Stromal cell of bone marrow (primary cell): ENCODE measurements at regions not wholly inside any gene's neighbourhood (a gene's known extent, or its start where the extent isn't known, plus 50 kb on each side); places are given as distances from the start of the nearest gene placed in this dataset.
"Not testable (repeated sequence)": the region's sequence is repeated elsewhere in the genome, so short reads cannot be mapped to it uniquely, and the experiment has no call there.

Experiments used
- DNase-seq: peaks from one replicate; pipeline ENCODE4 v3.0.0-alpha.2; 2012; ENCODE audit warnings: low read depth

DNA sequence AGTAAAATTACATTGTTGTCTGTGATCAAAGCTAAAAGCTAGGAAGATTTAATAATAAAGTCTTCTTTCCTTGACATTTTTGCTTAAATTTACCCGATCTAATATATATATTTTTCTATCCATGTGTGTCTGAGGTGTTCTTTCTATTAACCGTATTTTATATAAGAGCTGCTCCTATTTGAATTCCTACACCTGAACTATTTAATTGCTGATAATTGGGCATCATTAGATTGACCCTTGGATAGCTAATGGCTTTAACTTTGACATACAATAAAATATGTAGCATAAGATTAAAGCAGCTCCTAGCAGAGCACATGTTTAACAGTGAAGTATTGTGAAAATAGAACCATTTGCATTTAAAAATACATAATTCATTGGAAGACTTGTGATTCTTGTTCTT lies 792.7 kb downstream of the MAT2B start:
- DNase-seq: no peak

DNA sequence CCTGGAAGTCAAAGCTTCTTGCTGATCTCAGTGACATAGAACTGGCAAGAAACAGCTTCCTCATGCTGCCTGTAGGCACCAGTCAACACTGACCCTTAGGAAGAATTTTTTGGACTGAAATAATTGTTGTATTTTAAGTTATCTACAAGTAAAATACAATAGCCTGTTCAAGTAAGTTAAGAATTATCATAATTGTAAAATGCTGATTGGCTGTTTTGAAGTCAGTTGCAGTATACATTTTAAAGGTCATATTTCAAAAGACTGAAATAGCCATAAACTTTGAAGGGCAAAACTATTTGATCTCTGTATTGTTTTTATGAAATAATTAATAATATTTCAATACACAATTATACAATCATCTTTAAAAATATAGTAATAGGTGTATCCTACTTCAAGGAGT lies 794.9 kb downstream of the MAT2B start:
- no peak for DNase-seq

DNA sequence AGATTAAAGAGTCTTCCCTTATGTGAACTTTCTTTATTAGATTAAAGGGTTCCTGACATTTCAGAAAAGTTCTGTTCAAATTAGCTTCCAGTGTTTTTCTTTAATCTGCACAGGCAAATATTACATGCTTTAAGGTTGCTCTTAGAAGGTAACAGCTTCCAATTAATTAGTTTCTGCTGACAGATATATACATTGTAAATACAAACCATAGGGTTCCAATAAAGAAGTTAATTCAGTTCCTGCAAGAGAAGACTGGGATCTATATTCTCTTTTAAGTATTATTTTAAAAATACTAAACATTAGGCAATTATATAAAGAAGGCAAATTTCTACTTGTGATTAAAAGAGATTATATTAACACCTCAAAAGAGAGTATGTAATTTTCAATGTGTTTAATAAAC lies 795.7 kb downstream of the MAT2B start:
- no peak for DNase-seq

DNA sequence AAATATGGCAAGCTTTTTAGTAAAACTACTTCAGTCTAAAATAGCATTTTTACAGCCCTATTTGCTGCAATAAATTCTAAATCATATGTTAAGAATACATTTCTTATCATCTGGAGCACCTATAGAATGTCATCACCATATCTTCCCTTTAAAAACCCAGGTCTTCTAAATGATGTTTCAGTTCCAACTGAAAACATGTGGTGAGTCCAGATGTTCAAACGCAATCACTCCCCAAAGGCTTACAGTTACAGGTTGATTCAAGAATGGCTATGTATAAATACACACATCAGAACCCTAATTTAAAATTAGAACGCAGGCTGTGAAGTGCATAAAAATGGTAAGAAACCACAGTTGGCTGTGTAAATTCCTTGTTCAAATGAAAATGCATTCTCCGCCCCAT lies 796.3 kb downstream of the MAT2B start:
- no peak for DNase-seq

DNA sequence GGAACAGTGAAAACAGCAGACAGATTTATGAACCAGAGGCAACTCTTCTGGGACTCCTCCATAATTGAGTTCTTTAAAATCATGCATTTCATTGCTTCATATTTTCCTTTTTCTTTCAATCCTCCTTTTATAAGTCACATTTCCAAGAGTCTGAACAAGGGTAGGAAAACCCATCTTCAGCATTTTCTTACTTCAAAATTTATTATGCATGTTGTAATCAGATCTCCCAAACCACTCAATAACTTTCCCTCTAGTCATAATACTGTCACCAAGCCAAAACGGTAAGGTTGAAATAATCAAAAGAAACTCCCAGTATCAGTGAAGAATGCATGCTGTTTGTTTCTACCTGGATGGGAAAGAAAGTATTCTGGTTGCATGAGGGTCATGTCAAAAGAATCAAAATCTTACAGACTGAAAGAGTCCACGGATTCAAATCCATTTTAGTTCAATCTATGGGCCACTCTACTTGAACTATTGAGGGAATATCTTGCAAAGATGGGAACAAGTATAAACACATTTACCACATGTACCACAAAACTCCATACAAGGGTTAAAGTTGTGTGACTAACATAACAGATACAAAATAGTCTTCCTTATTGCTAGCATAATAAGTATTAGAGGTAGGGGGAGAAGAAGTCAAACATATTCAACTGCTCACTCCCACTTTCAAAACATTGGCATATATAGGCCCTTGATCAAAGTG lies 797.3 kb downstream of the MAT2B start:
- peak; percentile 47 for DNase-seq

DNA sequence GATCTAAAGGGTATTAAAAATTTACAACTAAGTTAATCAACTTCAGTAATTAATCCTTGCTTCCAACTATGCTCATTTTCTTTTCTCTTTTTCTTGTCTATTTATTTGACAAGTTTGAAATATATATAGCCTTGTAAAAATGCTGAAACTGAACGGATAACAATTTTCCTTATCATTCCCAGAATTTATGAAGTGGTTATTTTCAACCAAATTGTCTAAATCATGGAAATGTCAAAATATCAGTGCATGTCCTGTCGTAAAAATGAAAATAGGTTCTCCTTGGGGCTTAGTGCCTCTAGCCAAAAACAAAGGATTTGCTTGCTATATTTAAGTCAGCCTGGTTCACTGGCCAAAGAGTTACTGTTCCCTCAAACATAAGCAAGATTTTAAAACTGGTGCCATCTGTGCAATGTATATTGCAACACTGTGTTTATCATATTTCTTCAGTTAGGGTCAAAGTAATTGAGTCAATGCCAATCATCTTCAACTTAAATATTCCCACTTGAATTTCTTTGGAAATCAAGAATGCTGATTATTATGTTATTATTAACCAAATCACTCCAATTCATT lies 798.3 kb downstream of the MAT2B start:
- DNase-seq: no peak

DNA sequence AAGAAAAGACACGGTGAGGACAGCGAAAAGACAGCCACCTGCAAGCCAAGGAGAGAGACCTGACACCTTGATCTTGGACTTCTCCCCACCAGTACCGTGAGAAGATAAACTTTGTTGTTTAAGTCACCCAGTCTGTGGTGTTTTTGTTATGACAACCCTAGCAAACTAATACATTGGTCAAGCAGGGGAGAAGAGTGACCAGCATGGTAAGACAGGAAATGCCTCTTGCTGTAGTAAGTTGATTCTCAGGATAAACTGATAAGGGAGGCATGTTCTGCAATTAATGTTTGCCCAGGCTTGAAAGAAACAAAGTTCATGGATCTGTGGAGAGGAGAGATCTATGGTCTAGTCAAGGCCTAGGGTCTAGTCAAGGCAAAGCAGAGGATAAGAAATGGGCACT lies 801.2 kb downstream of the MAT2B start:
- DNase-seq: no peak

DNA sequence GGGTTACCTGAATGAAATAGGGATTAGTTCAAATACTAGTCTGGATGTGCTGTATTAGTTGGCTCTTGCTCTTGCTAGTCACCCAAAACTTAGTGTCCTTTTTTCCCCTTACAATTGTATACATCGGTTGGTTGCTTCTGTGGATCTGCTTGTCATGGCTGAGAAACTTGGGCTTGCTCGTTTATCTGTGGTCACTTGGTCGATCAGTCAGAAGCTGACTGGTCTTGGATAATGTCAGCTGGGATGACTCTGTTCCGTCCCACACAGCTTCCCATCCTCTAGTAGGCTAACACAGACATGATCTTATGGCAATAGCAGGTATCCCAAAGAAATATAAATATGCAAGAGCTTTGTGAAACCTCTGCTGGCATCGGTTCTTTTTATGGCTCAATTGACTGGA lies 807.4 kb downstream of the MAT2B start:
- DNase-seq: no peak

DNA sequence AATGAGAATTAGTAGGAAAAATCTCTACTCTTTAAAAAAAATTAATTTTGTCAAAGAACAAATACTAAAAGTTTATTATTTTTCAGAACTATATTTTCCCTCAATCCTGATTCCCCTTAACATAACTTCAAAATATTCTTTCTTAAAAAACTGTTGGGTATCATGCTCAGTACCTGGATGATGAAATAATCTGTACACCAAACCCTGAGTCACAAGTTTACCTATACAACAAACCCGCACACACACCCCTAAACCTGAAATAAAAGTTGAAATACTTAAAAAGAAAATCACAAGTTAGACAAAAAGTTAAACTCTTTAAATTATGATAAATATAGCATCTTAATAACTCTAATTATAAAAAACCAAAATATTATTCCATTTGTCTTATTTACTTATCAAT lies 812.3 kb downstream of the MAT2B start:
- no peak for DNase-seq

DNA sequence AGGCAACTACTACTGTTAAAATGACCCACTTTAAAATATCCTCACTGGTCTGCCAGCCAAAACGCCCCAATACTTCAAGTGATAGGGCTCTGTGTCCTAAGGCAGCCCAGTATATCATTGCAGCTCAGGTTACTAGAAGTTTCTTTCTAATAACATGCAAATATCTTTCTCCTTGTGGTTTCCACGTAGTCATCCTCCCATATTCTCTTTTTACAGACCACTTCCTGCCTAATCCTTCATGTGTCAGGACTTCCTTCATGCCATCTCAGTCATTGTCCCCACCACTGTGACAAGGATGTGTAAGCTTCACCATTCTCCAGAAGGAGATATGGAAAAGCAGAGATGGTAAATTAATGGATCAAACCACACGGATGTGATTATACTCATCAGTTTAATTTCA lies 813.7 kb downstream of the MAT2B start:
- DNase-seq: no peak

DNA sequence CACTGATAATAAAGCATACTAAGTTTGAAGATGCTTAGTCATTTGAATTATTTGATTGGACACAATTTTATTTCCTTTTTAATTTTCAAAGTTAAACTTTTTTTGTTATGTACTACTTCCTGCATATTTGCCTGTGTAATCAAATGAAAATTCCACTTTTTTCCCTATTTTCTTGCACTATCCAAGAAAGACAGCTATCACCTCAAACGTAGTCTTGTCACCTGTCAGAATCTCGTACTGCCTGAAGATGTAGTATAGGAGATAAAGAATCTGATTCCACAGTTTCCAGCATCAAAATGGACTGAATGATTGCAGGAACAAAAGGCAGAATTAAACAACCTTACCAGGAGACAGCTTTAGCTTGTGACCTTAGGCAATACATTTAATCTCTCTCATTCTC lies 818.8 kb downstream of the MAT2B start:
- no peak for DNase-seq

DNA sequence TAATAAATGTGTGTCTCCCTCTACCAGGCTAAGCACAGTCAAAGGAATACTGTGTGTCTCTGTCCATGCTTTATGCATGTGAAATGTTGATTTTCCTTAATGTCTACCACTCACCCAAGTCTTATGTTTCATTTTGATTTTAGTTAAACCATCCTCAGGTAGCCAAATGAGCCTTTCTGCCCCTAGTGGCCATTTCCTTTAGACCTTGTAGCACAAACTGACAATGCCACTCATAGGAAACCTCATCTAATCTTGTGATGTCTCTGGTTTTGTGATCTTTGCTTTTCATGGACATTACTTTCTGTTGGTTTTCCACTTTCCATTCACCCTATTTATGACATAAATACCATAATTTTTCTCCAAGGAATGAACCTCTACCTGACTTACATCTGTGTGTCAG lies 820.8 kb downstream of the MAT2B start:
- DNase-seq: no peak

DNA sequence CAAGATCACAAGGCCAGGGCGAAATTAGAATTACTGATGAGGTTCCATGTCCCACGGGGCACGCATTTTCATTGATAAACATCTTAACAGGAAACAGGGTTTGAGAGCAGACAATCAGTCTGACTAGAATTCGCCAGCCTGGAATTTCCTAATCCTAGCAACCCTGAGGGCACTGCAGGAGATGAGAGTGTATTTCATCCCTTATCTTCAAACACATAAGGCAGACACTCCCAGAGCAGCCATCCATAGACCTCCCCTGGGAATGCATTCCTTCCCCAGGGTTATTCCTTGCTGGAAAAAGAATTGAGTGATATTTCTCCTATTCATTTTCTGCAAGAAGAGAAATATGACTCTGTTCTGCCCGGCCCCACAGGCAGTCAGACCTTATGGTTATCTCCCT lies 821.7 kb downstream of the MAT2B start:
- DNase-seq: not testable (repeated sequence)

DNA sequence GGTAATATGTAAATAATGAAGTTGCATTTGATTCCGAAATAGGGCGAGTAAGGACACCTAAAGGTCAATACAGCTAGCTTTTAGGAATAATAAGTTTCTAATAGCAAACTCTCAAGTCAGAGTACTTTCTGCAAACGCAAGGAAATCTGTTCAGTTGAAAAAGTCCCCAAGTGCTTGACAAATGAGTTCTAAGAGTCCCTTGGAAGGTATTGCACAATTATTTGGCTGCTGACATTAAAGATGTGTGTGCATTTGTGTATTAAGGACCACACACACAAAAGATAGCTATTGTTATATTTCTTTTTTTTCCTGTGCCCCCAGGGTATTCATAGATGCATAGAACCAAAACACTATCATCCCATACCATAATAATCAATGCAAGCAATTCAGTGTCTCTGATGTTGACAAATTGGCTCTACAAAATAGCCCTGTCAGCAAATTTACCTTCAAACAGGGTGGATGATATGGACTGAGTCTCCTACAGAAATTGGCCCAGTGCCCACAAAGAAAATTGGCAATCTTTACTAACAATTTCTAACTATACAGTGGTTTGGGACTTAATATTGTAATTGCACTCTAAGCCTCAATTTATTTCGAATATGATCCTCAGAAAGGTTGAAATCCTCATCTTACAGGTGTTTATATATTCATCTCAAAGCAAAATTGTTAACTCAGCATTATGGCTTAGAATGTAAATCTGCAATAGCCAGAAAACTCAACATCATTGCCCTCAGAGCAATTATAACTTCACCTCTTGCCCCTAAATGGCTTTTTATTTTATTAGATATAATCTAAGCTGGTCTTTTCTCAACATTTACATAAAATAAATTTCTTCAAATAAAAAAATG lies 827.2 kb downstream of the MAT2B start:
- DNase-seq: no peak

DNA sequence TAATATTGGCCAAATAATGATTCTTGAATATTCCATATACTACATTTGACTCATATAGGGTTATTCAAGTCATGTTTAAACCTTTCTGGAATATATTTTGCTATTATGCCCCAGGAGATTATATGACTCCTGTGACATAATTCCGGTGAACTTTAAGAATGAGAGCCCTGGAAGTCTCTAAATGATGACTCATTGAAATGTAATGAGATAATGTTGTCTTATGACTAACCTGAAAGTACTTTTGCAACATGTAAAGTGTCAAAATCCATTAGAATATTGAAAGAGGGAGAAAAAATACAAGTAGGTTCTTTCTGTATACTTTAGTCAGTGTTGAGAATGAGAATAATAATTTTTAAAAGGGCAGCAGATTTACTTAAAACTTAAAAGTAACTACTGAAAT lies 830.4 kb downstream of the MAT2B start:
- DNase-seq: peak; percentile 31

DNA sequence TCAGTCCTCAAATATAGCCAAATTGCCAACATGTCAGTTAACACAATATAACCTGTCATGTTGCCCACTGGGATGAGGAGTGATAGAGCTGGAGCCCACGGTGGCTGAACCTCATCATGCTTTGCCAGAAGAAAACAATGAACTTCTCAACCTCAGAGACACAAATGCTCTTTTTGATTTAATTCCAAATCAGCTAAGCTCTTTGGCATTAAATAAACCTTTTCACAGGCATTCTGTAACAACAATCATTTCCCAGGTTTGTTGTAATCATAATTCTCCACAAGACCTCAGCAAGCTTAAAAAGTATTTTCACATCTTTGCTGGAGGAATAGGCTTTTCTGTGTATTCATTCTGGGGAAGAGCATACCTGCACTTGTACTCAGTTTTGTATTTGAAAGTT lies 830.9 kb downstream of the MAT2B start:
- DNase-seq: no peak

DNA sequence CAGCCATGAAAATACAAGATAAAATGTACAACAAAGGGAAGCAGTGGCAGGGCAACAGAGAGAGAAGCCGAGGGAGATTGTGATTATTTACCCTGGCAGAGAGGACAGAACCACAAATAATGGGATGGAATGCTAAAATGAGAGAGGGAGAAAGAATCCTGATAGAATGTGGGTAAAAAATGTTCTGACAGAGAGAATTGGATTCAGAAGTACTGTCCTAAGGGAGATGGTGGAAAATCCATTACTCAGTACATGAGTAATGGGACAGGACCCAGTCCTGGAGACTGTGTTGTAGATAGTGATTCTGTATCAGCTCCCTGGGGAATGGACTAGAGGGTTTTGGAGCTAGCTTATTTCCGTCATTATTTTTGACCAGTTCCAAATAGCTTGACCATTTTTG lies 831.5 kb downstream of the MAT2B start:
- peak; percentile 95 for DNase-seq

DNA sequence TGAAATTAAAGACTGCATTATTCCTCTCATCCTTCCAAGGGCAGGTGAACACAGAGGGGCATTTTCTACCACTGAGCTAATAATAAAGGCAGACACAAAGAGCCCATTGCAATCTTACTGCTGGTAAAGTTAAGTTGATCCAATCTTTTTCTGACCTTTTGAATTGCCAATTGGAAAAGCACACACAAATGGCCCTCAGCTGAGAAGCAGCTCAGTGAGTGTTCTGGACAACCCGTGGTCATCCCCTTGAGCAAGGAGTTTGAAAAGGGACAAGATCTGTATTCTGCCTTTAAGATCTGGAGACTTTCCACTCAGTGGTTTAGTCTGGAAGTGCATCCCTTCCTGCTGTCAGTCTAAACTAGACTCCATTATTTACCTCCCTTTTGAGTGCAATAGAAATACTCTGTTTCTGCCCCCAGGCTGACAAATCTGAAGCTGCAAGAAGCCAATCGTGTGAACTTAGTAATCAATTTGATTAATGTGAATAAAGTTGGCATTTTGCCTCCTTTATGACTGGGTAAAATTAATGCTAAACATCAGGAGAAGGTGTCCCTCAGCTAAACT lies 835.7 kb downstream of the MAT2B start:
- no peak for DNase-seq

DNA sequence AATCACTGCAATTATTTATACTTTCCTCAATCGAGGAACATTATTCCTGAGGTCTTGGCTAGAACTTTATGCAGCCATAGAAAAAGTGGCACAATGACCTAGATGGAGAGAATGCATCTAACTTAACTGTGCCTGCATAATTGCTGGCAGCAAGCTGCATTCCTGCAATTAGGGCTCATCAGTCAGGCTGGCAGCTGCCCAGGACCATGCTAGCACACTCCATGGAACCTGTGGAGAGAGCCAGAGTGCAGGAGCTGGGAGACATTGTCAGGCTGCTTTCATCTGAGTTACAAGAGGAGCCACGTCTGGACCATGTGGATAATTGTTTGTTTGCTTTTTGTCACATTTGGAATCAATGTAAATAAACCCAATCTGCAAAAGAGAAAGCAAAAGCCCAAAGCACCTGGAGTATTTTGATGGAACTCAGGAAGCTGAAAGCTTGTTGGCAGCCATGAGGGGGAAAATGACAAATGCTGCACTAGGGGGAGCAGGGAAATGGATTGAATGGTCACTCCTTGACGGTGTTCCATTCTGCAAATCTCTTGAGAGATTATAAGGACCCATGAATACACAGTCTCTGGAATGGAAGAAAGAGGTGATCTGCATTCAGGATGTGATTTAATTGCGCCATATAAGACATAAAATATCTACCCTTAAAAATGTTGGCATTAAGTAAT lies 839.9 kb downstream of the MAT2B start:
- peak; percentile 50 for DNase-seq

DNA sequence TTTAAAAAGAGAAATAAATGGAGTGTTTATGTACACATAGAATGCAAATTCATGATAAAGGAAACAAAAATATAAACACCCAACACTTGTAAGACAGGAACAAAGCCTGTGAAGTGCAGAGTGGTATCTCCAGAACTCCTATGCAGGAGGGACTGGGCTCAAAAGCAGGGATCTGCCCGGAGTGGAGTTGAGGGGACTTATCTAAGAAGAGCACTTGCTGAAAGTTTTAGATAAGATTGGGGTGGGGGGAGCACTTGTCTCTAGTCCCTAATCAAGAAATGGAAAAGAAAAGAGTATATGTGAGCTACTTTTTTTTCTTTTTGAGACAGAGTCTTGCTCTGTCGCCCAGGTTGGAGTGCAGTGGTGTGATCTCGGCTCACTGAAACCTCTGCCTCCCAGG lies 840.4 kb downstream of the MAT2B start:
- DNase-seq: no peak

DNA sequence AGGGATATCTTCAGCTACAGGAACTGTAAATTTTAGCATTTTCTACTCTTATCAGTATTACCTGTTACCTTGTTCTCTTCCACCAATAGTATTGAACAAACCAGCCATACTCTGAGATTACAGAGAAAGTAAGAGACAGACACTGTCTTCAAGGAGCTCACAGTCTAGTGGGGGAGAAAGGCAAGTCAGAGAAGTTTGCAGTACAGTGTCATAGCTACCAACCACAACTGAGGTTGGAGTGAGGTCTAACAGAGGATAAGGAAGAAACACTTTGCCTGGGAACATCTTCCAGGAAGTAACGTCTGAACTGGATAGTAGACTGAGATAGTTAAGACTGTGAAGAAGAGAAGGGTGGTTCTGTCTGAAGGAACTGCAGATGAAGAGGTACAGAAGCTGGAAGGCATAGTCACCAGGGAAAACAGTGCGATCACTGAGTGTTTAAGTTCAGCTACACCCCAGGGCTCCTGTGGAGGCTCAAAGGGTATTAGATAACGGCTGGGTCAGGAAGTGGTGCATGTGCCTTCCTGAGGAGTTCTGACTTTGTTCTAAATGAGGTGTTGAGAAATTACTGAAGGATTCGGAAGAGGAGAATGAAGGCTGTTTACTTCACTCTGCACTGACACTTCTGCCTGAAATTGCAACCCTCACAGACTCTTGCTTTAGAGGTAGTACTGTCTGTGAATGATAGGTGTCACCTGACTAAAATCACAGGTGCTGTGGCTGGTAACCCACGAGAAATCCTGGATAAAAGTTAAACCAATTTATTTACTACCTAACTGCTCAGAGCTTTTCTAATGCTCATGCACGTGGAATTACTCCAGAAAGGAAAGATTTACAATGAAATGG lies 841.6 kb downstream of the MAT2B start:
- DNase-seq: no peak

DNA sequence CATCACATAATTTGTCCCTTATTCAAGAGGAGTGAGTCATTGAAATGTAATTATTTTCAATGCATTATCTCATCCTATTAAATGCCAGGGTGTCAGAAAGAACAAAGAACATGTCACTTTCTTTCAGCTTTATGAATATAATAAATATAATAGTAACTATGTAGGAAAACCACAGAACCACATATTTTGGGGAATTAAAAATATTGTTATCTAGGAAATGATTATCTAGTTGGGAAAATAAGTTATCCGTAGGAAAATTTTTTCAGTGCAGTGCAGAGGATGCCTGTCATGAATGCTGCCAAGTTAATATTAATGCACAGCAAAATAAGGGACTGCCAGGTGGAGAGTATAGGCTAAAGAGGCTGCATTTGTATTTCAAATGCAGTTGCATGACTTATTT lies 844.8 kb downstream of the MAT2B start:
- DNase-seq: no peak
